ENCODE measurements at regions not wholly inside any gene's neighbourhood (a gene's known extent, or its start where the extent isn't known, plus 50 kb on each side); places are given as distances from the start of the nearest gene placed in this dataset.

GRCh38 chr9:105118636-105119035 is 125.8 kb upstream of the SLC44A1 start (continued):
- TF ChIP-seq MYNN (IDR thresholded peaks at IDR 0.05) (no peak), MYNN (CRISPR knock-in tag; IDR thresholded peaks at IDR 0.05) (no peak), ZNF12 (CRISPR knock-in tag; IDR thresholded peaks at IDR 0.05) (no peak), XRCC4 (IDR thresholded peaks at IDR 0.05; ENCODE audit: extremely low read depth, insufficient read depth, insufficient read length) (no peak), FOXA1 (IDR thresholded peaks at IDR 0.05; ENCODE audit: borderline replicate concordance) (no peak), STAT6 (CRISPR knock-in tag; IDR thresholded peaks at IDR 0.05) (no peak)

GRCh38 chr9:105119156-105119555 is 125.3 kb upstream of the SLC44A1 start:
- H4K20me1 ChIP-seq (replicated peaks; ENCODE audit: control insufficient read depth, insufficient read depth, low read length) = no peaks in the 10 kb centered on the region
- peaks cover 0 to 2% of the 10 kb centered on the region in 2 experiments; a peak in 2 of 5 replicates for H3K27me3 ChIP-seq (ENCODE audit: control insufficient read depth in 2 of 2, insufficient read depth in 2 of 2, low read length in 2 of 2)
- intact Hi-C loops (cut with micrococcal nuclease) (no loop called here), in situ Hi-C loops (cut with MboI) (no loop called here)
- no peak overlapping the region for H2AFZ ChIP-seq (ENCODE audit: low read depth, low read length)
- H3K27ac ChIP-seq (ENCODE audit: extremely low read depth, low read depth, low read length) = no peak overlapping the region
- H3K9me1 ChIP-seq (ENCODE audit: control insufficient read depth, insufficient read depth, low read length) = no peaks in the 10 kb centered on the region
- H3K36me3 ChIP-seq (ENCODE audit: control insufficient read depth, insufficient read depth, low read length) = no peaks in the 10 kb centered on the region
- no peak overlapping the region for H3K4me3 ChIP-seq
- ChIA-PET CTCF (ENCODE audit: low intra/inter-chr PET ratio) (no interaction called here), POLR2A (no interaction called here)
- H3K79me2 ChIP-seq (ENCODE audit: control insufficient read depth, insufficient read depth, low read length) = no peaks in the 10 kb centered on the region
- no peaks in the 10 kb centered on the region for H3K4me1 ChIP-seq (replicated peaks in 1 of 2; ENCODE audit: control insufficient read depth in 2 of 2, insufficient read depth in 2 of 2, low read length in 2 of 2)
- ATAC-seq (no peak), DNase-seq (ENCODE audit: extremely low read depth in 1 of 4, low spot score in 3 of 4) (no peak), FAIRE-seq (no peak)
- WGBS (ENCODE audit: insufficient coverage, low coverage, missing lambda C conversion rate) = 0% methylated on average over 6 of the region's 6 CpGs
- H3K4me2 ChIP-seq (ENCODE audit: insufficient read depth, low read length) = no peak overlapping the region
- H3K9me3 ChIP-seq (replicated peaks; ENCODE audit: control insufficient read depth, insufficient read depth, low read depth, low read length) = no peaks in the 10 kb centered on the region
- BruUV-seq (replicated peaks) = no TSS peak
- no peak overlapping the region for H3K9ac ChIP-seq (ENCODE audit: insufficient read depth in 1 of 2, low read depth in 2 of 2, low read length in 2 of 2)
- TF ChIP-seq ZNF282 (CRISPR knock-in tag; IDR thresholded peaks at IDR 0.05) (no peak), TAF7 (tag; IDR thresholded peaks at IDR 0.05) (no peak), PRMT5 (CRISPR knock-in tag; IDR thresholded peaks at IDR 0.05) (no peak), ZNF121 (CRISPR knock-in tag; conservative IDR thresholded peaks at IDR 0.05) (no peak), RUNX1 (IDR thresholded peaks at IDR 0.05; ENCODE audit: low read depth) (no peak), ZNF324 (CRISPR knock-in tag; IDR thresholded peaks at IDR 0.05) (no peak), TAF15 (IDR thresholded peaks at IDR 0.05; ENCODE audit: low read depth, low read length) (no peak), PTTG1 (tag; IDR thresholded peaks at IDR 0.05; ENCODE audit: low read depth) (no peak), ZNF511 (CRISPR knock-in tag; IDR thresholded peaks at IDR 0.05) (no peak), HMG20B (CRISPR knock-in tag; IDR thresholded peaks at IDR 0.05) (no peak), CHD4 (IDR thresholded peaks at IDR 0.05; ENCODE audit: insufficient read depth, insufficient replicate concordance, low read depth, low read length, poor library complexity, severe bottlenecking) (no peak), MTA1 (IDR thresholded peaks at IDR 0.05; ENCODE audit: borderline replicate concordance) (no peak)
- TF ChIP-seq, protein P1, sequence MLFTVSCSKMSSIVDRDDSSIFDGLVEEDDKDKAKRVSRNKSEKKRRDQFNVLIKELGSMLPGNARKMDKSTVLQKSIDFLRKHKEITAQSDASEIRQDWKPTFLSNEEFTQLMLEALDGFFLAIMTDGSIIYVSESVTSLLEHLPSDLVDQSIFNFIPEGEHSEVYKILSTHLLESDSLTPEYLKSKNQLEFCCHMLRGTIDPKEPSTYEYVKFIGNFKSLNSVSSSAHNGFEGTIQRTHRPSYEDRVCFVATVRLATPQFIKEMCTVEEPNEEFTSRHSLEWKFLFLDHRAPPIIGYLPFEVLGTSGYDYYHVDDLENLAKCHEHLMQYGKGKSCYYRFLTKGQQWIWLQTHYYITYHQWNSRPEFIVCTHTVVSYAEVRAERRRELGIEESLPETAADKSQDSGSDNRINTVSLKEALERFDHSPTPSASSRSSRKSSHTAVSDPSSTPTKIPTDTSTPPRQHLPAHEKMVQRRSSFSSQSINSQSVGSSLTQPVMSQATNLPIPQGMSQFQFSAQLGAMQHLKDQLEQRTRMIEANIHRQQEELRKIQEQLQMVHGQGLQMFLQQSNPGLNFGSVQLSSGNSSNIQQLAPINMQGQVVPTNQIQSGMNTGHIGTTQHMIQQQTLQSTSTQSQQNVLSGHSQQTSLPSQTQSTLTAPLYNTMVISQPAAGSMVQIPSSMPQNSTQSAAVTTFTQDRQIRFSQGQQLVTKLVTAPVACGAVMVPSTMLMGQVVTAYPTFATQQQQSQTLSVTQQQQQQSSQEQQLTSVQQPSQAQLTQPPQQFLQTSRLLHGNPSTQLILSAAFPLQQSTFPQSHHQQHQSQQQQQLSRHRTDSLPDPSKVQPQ (CRISPR knock-in tag; IDR thresholded peaks at IDR 0.05; ENCODE audit: borderline replicate concordance) = no peak

All from K562 (cell line).